KMS-11 (cell line): ENCODE measurements at regions not wholly inside any gene's neighbourhood (a gene's known extent, or its start where the extent isn't known, plus 50 kb on each side); places are given as distances from the start of the nearest gene placed in this dataset.

Experiments used
- H2AFZ ChIP-seq: fragments of 200-600 bp; sonication (generic); 2 replicates; pipeline ENCODE4 v1.6.1; 2016; ENCODE audit warnings: antibody characterized with exemption, mixed run types, low read depth
- H3K27ac ChIP-seq: fragments of 200-600 bp; sonication (generic); 2 replicates; pipeline ENCODE4 v1.6.1; 2016; ENCODE audit warnings: mild to moderate bottlenecking, mixed run types
- H3K27me3 ChIP-seq: fragments of 200-600 bp; sonication (generic); 2 replicates; pipeline ENCODE4 v1.6.1; 2017; ENCODE audit warnings: mild to moderate bottlenecking, low read depth, mixed run types, moderate library complexity; ENCODE audit not compliant: insufficient read depth
- H3K36me3 ChIP-seq: fragments of 200-600 bp; sonication (generic); 2 replicates; pipeline ENCODE4 v1.6.1; 2017; ENCODE audit warnings: mild to moderate bottlenecking, mixed run types; ENCODE audit not compliant: insufficient read depth
- H3K4me1 ChIP-seq: fragments of 200-600 bp; sonication (generic); 2 replicates; pipeline ENCODE4 v1.6.1; 2016; ENCODE audit warnings: mild to moderate bottlenecking, low read depth, mixed run types; ENCODE audit not compliant: poor library complexity, severe bottlenecking
- H3K4me2 ChIP-seq: fragments of 200-600 bp; sonication (generic); 2 replicates; pipeline ENCODE4 v1.7.0; 2016; ENCODE audit warnings: mild to moderate bottlenecking, mixed run types
- H3K4me3 ChIP-seq: fragments of 200-600 bp; sonication (generic); IDR thresholded peaks from 2 replicates; pipeline ENCODE4 v1.6.1; 2017; ENCODE audit warnings: low read depth, low read length, mixed read lengths; ENCODE audit not compliant: insufficient read depth
- H3K79me2 ChIP-seq: fragments of 200-600 bp; sonication (generic); 2 replicates; pipeline ENCODE4 v1.6.1; 2016; ENCODE audit warnings: low read depth, mixed run types; ENCODE audit not compliant: insufficient read depth
- H3K9ac ChIP-seq: fragments of 200-600 bp; sonication (generic); 2 replicates; pipeline ENCODE4 v1.6.1; 2016; ENCODE audit warnings: mild to moderate bottlenecking, mixed run types
- H4K20me1 ChIP-seq: fragments of 200-600 bp; sonication (generic); 2 replicates; pipeline ENCODE4 v1.6.1; 2016; ENCODE audit warnings: mild to moderate bottlenecking, mixed run types; ENCODE audit not compliant: insufficient read depth
- TF ChIP-seq, protein P1 (sequence below): fragments of 200-600 bp; sonication (generic); conservative IDR thresholded peaks from 2 replicates; pipeline ENCODE4 v1.6.1; 2017; ENCODE audit warnings: low read depth, mild to moderate bottlenecking, antibody characterized with exemption, low read length, moderate library complexity, mixed read lengths

DNA sequence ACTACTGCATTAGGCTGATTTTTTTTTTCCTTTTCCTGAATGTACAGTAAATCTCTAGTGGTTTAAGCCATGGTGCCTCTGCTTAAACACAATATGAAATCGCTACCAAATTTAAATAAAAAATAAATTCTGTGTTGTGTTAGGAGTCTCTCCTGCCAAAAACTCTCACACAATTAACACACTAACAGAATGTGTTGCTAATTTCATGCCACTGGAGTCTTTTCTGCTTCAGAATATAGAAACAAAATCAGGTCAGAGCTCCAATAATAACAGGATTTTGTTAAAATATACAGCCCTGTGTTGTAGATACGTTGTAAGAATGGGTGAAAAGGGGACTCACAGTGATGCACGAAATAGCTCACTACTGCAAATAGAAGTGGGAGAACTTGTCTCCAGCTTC lies 398.8 kb downstream of the ZSWIM6 start:
- H3K4me1 ChIP-seq = no peaks in the 10 kb centered on the region
- no peak overlapping the region for H3K27ac ChIP-seq
- no peaks in the 10 kb centered on the region for H3K79me2 ChIP-seq
- H3K36me3 ChIP-seq = no peaks in the 10 kb centered on the region
- H3K4me3 ChIP-seq = no peak overlapping the region
- H3K4me2 ChIP-seq = no peak overlapping the region
- TF ChIP-seq, protein P1, sequence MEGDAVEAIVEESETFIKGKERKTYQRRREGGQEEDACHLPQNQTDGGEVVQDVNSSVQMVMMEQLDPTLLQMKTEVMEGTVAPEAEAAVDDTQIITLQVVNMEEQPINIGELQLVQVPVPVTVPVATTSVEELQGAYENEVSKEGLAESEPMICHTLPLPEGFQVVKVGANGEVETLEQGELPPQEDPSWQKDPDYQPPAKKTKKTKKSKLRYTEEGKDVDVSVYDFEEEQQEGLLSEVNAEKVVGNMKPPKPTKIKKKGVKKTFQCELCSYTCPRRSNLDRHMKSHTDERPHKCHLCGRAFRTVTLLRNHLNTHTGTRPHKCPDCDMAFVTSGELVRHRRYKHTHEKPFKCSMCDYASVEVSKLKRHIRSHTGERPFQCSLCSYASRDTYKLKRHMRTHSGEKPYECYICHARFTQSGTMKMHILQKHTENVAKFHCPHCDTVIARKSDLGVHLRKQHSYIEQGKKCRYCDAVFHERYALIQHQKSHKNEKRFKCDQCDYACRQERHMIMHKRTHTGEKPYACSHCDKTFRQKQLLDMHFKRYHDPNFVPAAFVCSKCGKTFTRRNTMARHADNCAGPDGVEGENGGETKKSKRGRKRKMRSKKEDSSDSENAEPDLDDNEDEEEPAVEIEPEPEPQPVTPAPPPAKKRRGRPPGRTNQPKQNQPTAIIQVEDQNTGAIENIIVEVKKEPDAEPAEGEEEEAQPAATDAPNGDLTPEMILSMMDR = no peak
- H3K27me3 ChIP-seq = no peaks in the 10 kb centered on the region
- no peak overlapping the region for H2AFZ ChIP-seq
- no peak overlapping the region for H3K9ac ChIP-seq
- H4K20me1 ChIP-seq = no peaks in the 10 kb centered on the region

GRCh38 chr5:61731267-61731945 lies 399.3 kb downstream of the ZSWIM6 start:
- no peak overlapping the region for H3K27ac ChIP-seq
- no peak overlapping the region for H3K9ac ChIP-seq
- TF ChIP-seq, protein P1 = no peak
- no peaks in the 10 kb centered on the region for H3K79me2 ChIP-seq
- no peak overlapping the region for H3K4me2 ChIP-seq
- no peaks in the 10 kb centered on the region for H3K4me1 ChIP-seq
- no peak overlapping the region for H2AFZ ChIP-seq
- no peaks in the 10 kb centered on the region for H3K27me3 ChIP-seq
- H3K36me3 ChIP-seq = no peaks in the 10 kb centered on the region
- H4K20me1 ChIP-seq = no peaks in the 10 kb centered on the region
- no peak overlapping the region for H3K4me3 ChIP-seq

- no peaks in the 10 kb centered on the region for H4K20me1 ChIP-seq
- H3K9ac ChIP-seq = no peak overlapping the region
- no peaks in the 10 kb centered on the region for H3K27me3 ChIP-seq
- no peak overlapping the region for H3K27ac ChIP-seq
- TF ChIP-seq, protein P1 = no peak
- H2AFZ ChIP-seq = no peak overlapping the region
- no peaks in the 10 kb centered on the region for H3K36me3 ChIP-seq
- no peaks in the 10 kb centered on the region for H3K79me2 ChIP-seq
- H3K4me3 ChIP-seq = no peak overlapping the region
- H3K4me2 ChIP-seq = no peak overlapping the region
- H3K4me1 ChIP-seq = no peaks in the 10 kb centered on the region
Measured at GRCh38 chr5:61731946-61732314, 399.9 kb downstream of the ZSWIM6 start.

- Histone ChIP-seq H3K27ac (no peak overlapping the region), H3K4me2 (no peak overlapping the region), H4K20me1 (no peaks in the 10 kb centered on the region), H3K4me3 (no peak overlapping the region), H3K79me2 (no peaks in the 10 kb centered on the region), H3K4me1 (no peaks in the 10 kb centered on the region), H3K36me3 (no peaks in the 10 kb centered on the region), H3K27me3 (no peaks in the 10 kb centered on the region), H3K9ac (no peak overlapping the region), H2AFZ (no peak overlapping the region)
- TF ChIP-seq, protein P1 = no peak
Measured at GRCh38 chr5:61732369-61732768, 400.3 kb downstream of the ZSWIM6 start.
